DMS 273 treated with DMSO at 0.1 percent for 48 hours (cell line): ENCODE measurements at regions not wholly inside any gene's neighbourhood (a gene's known extent, or its start where the extent isn't known, plus 50 kb on each side); places are given as distances from the start of the nearest gene placed in this dataset.

Source experiments
- DNase-seq: peaks from one replicate; lab custom pipeline; 2025; lab: John Stamatoyannopoulos, UW

GRCh38 chr20:58111310-58112016 lies 117.0 kb downstream of the ANKRD60 start:
- no peak for DNase-seq

- no peak for DNase-seq
Measured at GRCh38 chr20:58109918-58110635, 118.4 kb downstream of the ANKRD60 start.

DNA sequence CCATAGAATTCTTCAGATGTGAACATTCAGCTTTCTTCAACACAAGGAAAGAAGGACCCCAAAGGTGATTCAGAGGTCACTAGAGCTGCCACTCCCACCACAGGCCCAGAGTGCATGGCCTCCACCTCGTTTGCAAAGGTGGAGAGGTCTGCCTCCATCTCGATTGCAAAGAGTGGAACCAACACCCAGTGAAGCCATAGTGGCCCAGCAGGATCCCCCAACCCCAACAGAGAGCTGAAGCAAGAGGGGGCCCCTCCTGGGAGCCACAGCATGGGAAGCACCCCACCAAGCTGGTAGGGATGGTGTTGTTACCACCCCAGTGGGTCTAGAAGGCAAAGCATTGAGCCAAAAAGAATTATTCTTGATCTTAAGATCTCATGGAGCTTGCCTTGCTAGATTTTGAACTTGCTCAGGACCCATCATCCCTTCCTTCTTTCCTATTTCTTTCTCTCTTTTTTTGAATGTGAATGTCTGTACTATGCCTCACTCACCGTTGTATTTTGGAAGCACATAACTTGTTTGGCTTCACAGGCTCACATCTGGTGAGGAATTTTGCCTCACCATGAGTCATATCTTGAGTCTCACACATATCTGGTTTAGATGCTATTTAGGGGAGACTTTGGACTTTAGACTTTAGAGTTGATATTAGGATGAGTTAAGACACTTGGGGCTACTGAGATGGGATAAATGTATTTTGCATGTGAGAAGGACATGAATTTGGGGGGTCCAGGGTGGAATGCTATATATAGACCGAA lies 119.2 kb downstream of the ANKRD60 start:
- no peak for DNase-seq

DNA sequence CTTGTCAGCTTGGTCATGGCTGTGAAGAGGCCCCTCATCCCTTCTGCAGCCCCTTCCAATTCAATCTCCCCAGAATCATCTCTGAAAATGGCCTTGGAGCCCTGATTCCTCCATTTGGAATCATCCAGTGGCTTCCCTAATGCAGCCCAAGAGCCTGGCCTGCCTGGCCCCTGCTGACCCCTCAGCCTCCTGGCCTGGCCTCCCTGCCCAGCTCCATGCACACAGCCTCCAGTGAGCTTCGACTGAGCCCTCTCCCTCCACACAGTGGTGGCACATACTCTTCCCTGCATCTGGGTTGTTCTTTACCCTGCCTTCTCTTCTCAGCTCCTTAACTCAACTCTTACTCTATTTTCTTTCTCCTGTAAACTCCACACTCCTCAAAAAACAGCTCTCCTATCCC lies 120.9 kb downstream of the ANKRD60 start:
- DNase-seq = no peak

DNA sequence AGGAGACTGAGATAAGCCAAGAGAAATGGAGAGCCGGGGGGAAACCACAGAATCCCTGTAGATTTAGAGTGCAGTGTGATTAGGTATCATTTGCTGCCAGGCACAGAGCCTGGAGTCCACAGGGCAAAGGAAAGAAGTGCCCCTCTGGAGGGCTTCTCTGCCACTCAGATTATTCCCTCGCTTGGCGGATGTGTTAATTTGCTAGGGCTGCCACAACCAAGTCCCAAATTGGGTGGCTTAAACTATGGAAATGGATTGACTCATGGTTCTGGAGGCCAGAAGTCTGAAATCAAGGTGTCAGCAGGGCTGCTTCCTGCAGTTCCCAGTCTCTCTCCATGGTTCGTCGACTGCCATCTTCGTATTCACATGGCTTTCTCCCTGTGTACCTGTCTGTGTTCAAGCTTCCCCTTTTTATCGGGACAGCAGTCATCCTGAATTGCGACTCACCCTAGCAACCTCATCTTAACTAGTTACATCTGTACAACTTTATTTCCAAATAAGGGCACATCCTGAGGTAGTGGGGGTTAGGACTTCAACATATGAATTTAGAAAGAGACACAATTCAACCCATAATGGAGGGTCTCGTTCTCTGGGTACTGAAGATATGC lies 122.2 kb downstream of the ANKRD60 start:
- no peak for DNase-seq

DNA sequence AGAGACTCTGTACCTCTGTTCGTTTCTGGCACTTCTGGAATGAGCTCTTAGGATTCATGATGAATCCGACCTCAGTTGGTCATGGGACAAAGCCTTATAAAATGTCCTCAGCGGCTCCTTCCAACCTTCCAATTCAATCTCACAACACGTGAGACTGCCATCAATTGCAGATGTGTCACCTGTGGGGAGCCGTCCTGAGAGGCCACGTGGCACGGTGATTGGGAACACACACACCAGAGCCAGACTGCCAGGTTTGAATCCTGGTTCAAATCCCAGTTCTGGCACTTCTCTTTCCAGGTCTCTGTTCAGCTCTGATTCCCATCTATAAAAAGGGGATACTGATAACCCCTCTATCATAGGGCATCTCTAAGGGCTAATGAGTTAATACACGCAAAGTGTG lies 124.5 kb downstream of the ANKRD60 start:
- DNase-seq = no peak

GRCh38 chr20:58103517-58103904 lies 124.9 kb downstream of the ANKRD60 start:
- DNase-seq = no peak

DNA sequence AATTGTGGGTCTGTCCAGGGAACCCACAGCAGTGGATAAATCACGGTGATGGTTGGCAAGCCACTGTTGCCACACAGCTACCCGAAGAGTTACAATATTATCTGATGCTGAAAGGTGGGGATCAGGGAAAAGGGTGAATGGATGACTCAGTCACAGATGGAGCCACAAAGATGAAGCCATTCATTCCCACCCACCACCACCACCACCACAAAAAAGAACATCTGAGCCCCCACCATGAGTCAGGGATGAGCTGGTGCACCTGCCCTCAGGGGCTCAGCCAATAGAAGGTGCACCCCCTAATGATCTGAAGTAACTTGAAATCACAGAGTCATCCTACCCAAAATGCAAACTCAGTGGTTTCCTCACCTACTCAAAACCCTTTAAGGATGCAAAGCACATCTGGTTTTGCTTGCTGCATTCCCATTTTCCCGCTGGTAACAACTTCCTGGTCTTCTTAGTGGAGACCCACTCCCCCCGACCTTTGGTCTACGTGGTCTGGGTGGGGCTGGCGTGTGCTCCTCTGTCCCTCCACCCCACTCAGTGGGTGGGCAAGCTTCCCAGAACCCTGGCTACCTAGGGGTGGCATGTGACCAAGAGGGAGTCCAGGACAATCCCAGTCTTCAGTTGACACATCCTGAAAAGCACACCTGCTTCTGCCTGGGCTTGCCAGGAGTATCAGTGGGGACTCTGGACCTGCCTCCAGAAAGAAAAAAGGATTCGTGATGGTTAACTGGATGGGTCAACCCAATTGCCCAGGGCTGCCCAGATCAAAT lies 125.5 kb downstream of the ANKRD60 start:
- DNase-seq = no peak

DNA sequence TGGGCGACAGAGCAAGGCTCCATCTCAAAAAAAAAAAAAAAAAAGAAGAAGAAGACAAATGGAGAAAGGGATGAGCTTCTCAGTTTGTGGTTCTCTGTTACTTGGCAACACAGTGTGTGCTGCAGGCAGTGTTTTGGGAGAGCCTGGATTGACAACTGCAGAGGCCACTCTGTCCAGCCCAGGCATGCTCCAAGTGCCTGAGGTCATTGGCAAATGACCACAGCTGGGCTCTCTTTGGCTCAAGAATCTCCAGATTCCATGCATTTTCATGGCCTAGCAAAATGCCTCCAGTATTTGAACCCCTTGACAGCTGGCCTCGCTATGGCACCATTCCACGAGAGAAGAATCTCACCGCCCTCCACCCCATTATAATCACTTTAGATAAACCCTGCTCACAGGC lies 126.2 kb downstream of the ANKRD60 start:
- DNase-seq = no peak

DNA sequence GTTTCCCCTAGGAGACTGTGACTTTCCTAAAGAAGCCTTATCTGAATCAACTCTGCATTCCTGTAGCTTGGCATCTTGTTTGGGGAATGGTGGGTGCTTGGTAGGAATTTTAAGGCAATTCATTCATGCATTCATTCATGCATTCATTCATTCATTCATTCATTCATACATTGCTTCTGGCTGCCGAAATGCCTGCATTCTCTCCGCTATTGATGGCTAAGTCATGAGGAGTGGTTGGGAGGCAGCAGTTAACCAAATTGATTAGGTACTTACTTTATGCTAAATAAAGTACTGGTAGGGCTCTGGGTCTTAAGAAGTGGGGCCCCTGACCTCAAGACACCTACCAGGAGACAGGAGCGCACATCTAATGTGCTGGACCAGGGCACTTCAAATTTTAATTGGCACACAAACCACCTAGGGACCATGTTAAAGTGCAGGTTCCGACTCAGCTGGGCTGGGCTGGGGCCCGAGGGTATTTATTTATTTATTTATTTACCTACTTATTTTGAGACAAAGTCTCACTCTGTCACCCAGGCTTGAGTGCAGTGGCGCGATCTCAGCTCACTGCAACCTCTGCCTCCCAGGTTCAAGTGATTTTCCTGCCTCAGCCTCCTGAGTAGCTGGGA lies 127.6 kb downstream of the ANKRD60 start:
- no peak for DNase-seq

- DNase-seq = no peak
Measured at GRCh38 chr20:58099956-58100730, 128.3 kb downstream of the ANKRD60 start.

GRCh38 chr20:58099291-58099935 lies 129.0 kb downstream of the ANKRD60 start:
- no peak for DNase-seq

GRCh38 chr20:58098571-58098970 lies 129.9 kb downstream of the ANKRD60 start:
- DNase-seq = no peak

DNA sequence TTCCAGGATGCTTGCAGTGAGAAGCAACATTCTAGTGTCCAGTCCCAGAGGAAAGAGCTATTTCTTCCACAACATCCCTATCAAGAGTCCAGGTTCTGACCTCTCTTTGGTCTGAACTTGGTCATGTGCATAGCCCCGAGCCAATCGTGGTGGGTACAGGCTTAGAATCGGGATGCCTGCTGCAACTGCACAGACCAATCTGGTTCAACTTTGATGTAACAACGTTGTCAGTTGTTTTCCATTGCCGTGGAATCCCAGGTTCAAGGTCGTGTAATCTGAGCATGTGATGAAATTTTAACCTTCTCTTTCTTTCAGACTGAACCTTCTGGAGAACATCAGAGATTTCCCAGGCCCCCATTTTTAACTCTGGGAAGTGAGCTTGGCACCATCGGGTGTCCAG lies 130.5 kb downstream of the ANKRD60 start:
- no peak for DNase-seq

DNA sequence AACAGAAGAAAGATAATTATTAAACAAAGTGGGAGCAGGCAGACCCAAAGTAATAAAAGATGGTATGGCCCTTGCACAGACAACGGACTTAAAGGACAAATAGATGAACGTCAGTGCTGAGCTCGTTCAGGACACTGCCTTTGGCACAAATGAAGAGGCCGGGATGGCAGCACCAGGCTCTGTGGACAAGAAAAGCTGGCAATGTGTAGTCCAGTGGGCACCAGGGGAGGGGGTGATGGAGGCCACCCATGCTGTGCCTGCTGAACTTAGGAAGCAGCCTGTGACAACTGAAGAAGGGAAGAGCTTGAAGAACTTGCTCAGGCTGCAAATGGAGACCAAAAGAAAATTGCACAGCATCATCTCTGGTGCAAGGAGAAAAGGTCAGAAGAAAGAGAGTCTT lies 131.0 kb downstream of the ANKRD60 start:
- DNase-seq = no peak

GRCh38 chr20:58096880-58097423 lies 131.5 kb downstream of the ANKRD60 start:
- no peak for DNase-seq

DNA sequence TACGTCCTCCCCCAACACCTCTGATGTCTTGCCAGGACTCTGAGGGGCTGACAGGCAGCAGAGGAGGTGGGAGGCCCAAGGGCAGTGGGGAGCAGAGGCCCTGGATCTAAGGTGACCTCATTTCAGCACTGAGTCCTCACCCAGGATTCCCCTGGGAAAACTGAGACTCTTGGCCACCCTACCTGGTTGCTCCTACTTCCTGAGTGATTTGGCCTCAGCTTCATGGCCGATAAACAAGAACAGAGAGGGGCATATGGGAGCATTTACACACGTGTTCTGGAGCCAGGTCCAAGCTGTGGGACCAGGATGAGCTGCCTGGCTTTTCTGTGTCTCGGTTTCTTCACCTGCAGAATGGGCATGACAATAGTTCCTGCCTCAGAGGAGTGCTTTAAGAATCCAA lies 133.8 kb downstream of the ANKRD60 start:
- no peak for DNase-seq

DNA sequence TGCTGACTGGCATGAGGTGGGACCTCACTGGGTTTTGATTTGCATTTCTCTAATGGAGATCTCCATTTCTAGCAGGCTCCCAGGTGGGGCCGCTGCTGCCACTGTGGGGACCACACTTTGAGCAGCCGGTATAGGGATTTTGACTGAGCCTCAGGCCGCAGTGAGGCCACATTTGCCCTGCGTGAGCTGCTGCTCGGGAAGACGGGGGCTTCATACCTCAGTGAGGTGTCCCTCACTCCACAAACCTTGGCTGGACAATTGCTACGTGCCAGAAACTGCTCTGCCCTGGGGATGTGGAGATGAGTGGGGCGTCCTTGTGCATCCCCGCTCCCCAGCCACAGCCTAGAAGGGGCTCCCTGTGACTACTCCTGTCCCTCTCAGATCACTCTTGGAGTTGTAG lies 134.3 kb downstream of the ANKRD60 start:
- DNase-seq = no peak

GRCh38 chr20:58092871-58093270 lies 135.6 kb downstream of the ANKRD60 start:
- DNase-seq = no peak

- no peak for DNase-seq
Measured at GRCh38 chr20:58092353-58092752, 136.1 kb downstream of the ANKRD60 start.
